ENCODE measurements at regions not wholly inside any gene's neighbourhood (a gene's known extent, or its start where the extent isn't known, plus 50 kb on each side); places are given as distances from the start of the nearest gene placed in this dataset.

- TF ChIP-seq YY1 (IDR thresholded peaks at IDR 0.05; ENCODE audit: insufficient read depth, insufficient read length), result no peak
- no peak for TF ChIP-seq ZNF274 (IDR thresholded peaks at IDR 0.05; ENCODE audit: low read depth, low read length)
- no peak for TF ChIP-seq SUZ12 (IDR thresholded peaks at IDR 0.05; ENCODE audit: extremely low read depth, insufficient read depth, insufficient read length)
Observed at GRCh38 chr3:17894434-17895060, 152.1 kb upstream of the TBC1D5 start.
